GM06990 (cell line): ENCODE measurements at regions not wholly inside any gene's neighbourhood (a gene's known extent, or its start where the extent isn't known, plus 50 kb on each side); places are given as distances from the start of the nearest gene placed in this dataset.

Experiments used
- DNase-seq: peaks from one replicate; pipeline ENCODE4 v3.0.0-alpha.2; 2011; ENCODE audit not compliant: insufficient read length; ENCODE audit errors: extremely low read depth
- H3K27me3 ChIP-seq: replicated peaks from 2 replicates; pipeline ENCODE4 v1.6.0; 2011; ENCODE audit warnings: low read length; ENCODE audit not compliant: control insufficient read depth, insufficient read depth
- H3K36me3 ChIP-seq: 2 replicates; pipeline ENCODE4 v1.5.1; 2011; ENCODE audit warnings: low read length; ENCODE audit not compliant: control insufficient read depth, insufficient read depth
- H3K4me3 ChIP-seq: replicated peaks from 2 replicates; pipeline ENCODE4 v1.5.1; 2011; ENCODE audit warnings: low read depth, mild to moderate bottlenecking, control low read depth, low read length
- CTCF ChIP-seq: IDR thresholded peaks from 2 replicates; pipeline ENCODE4 v1.5.1; 2011; ENCODE audit warnings: low read length, control low read depth, mild to moderate bottlenecking, inconsistent platforms; ENCODE audit not compliant: insufficient read depth, poor library complexity, severe bottlenecking

- H3K27me3 ChIP-seq, result no peaks in the 10 kb centered on the region
- no peak for DNase-seq
- H3K4me3 ChIP-seq, result no peak overlapping the region
- TF ChIP-seq CTCF, result no peak
- no peaks in the 10 kb centered on the region for H3K36me3 ChIP-seq
Observed at GRCh38 chr4:8703857-8704495, 111.4 kb downstream of the CPZ start.

GRCh38 chr4:8703401-8703696 is 110.8 kb downstream of the CPZ start:
- no peak for DNase-seq
- no peak for TF ChIP-seq CTCF
- Histone ChIP-seq H3K36me3 (no peaks in the 10 kb centered on the region), H3K4me3 (no peak overlapping the region), H3K27me3 (no peaks in the 10 kb centered on the region)

- Histone ChIP-seq H3K27me3 (no peaks in the 10 kb centered on the region), H3K4me3 (no peak overlapping the region)
Observed at GRCh38 chr4:8702516-8703400, 110.2 kb downstream of the CPZ start.

DNA sequence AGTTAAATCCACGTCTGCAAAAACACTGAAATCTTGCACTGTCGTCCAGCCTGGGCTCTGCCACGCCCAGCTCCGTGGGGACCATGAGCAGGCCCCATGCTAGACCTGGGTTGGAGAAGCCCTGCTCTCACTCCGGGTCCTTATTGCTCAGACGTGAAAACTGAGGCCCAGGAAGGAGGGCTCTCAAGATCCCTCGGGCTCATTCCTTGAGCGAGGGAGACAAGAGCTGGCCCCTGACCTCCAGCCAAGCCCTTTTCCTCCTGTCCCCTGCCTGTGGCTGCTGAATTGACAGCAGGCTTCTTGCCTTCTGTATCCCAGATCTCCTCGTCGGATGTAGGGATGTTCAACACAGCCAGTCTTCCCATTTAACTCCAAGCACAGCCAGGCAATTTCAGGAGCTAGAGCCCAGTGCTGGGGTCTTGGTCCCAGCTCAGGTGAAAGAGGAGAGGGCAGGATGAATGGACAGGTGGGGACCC is 109.5 kb downstream of the CPZ start:
- Histone ChIP-seq H3K36me3 (no peaks in the 10 kb centered on the region), H3K27me3 (no peaks in the 10 kb centered on the region), H3K4me3 (no peak overlapping the region)
- no peak for TF ChIP-seq CTCF
- DNase-seq, result no peak

More at GRCh38 chr4:8702516-8703400, 110.2 kb downstream of the CPZ start:
- DNase-seq, result no peak
- no peaks in the 10 kb centered on the region for H3K36me3 ChIP-seq
- TF ChIP-seq CTCF, result no peak

DNA sequence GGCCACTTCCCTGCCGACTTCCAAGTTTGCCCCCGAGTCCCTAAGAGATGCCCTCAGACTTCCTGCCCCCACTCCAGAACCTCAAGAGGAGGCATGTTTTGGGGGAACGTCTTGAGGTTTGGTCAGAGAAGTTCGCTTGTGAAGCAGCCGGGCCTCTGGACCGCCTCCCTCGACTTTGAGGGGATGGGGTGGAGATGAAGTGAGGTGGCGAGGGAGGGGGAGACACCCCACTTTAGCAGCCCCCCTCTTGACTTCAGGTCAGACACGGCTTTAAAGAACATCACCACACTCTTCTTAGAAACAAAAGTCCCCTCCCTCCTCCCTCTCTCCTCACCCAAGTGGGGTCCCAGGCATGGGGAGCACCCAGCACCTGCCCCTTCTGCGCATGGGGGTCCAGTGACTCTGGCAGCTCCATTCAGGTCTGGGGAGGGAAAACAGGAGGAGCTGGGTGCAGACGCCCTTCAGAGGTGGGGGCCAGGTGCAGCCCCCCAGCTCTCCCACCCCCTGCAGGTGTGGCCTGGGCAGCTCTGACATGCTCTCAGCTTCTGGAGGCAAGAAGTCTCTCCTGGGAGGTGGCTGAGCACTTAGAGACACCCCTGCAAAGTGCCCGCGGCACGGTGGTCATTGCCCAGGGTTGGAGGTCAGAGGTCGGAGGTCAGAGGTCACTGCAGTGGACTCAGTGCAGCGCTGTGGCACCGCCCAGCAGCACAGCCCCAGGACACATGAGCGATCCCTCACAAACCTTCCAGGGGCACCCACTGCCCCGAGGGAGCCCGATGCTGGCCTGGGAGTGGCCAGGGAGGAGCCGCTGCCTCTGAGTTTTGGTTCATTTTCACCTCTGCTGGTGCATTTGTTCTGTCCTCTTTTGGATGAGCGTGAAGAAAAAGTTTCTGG is 108.8 kb downstream of the CPZ start:
- Histone ChIP-seq H3K27me3 (no peaks in the 10 kb centered on the region), H3K36me3 (no peaks in the 10 kb centered on the region), H3K4me3 (no peak overlapping the region)
- no peak for DNase-seq
- no peak for TF ChIP-seq CTCF
